ENCODE measurements at regions not wholly inside any gene's neighbourhood (a gene's known extent, or its start where the extent isn't known, plus 50 kb on each side); places are given as distances from the start of the nearest gene placed in this dataset.
A peak's percentile ranks its signal among the peaks of the same experiment; 100 is the strongest.

DNA sequence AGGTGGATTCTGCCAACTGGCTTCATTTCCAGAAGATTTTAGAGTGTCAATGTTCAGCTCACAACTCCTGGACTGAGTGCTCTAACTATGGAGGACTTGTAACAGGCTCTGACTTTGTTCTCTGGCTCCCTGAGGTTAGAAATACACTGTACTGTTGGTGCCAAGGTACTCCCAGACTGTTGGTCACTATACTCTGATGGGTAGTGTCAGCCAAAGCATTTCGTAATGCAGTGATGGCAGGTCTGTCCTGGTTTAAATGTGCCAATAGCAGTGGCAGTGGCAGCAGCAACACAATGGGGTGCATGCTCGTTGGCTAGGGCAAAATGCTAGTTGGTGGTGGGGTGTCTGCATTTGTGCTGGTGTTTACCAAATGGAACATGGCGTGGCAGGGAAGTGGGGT is 472.2 kb downstream of the TDRD3 start:
- DNase-seq = no peak
- no peaks in the 10 kb centered on the region for H3K27me3 ChIP-seq (ENCODE audit: low read depth)
- TF ChIP-seq, protein P1, sequence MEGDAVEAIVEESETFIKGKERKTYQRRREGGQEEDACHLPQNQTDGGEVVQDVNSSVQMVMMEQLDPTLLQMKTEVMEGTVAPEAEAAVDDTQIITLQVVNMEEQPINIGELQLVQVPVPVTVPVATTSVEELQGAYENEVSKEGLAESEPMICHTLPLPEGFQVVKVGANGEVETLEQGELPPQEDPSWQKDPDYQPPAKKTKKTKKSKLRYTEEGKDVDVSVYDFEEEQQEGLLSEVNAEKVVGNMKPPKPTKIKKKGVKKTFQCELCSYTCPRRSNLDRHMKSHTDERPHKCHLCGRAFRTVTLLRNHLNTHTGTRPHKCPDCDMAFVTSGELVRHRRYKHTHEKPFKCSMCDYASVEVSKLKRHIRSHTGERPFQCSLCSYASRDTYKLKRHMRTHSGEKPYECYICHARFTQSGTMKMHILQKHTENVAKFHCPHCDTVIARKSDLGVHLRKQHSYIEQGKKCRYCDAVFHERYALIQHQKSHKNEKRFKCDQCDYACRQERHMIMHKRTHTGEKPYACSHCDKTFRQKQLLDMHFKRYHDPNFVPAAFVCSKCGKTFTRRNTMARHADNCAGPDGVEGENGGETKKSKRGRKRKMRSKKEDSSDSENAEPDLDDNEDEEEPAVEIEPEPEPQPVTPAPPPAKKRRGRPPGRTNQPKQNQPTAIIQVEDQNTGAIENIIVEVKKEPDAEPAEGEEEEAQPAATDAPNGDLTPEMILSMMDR (IDR thresholded peaks at IDR 0.05) = no peak
- H3K4me1 ChIP-seq = no peaks in the 10 kb centered on the region
- H3K9me3 ChIP-seq = peaks cover 3% of the 10 kb centered on the region
- no peaks in the 10 kb centered on the region for H3K36me3 ChIP-seq
- H3K27ac ChIP-seq = no peak overlapping the region
- ATAC-seq = peak in 1 of 2 donors; percentile 9
- no peak overlapping the region for H3K4me3 ChIP-seq
- intact Hi-C loops (cut with DNase I) = no loop called here

DNA sequence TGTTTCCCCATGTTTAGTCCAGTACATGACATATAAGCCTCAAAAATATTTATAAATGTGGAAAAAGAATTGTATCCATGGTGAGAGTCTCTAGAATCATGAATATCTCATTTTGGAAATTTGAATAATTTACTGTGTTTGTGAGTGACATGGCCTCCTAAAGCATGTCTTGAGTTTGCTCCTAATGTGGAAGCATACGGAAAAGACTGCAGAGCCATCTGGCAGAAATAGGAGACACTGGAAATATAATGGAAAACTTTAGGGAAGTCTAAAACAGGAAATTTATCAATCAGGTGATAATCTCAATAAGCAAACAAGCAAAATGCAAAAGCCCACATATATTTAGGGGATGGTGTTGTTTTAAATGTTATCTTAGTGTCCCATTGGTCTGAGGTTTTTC is 465.0 kb downstream of the TDRD3 start:
- Histone ChIP-seq H3K27ac (no peak overlapping the region), H3K9me3 (peaks cover 3% of the 10 kb centered on the region), H3K4me1 (no peaks in the 10 kb centered on the region), H3K4me3 (no peak overlapping the region), H3K27me3 (ENCODE audit: low read depth) (no peaks in the 10 kb centered on the region), H3K36me3 (no peaks in the 10 kb centered on the region)
- DNase-seq = no peak
- intact Hi-C loops (cut with DNase I) = no loop called here
- TF ChIP-seq, protein P1 (IDR thresholded peaks at IDR 0.05) = no peak
- no peak for ATAC-seq

DNA sequence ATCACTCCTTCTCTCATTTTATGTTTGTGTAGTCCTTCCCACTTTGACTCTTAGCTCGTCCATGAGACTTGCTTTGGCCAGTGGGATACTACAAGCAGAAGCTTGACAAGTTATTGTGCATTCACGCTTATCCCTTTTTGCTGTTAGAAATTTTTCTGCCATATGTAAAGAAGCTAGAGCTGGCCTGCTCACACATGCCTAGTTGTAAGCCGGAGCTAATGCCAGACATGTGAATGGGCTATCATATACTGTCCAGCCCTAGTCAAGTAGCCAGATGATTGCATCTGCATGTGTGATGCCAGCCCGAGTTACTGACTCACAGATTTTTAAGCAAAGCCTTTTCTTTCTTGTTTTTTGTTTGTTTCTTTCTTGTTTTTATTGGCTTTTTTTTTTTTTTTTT is 460.7 kb downstream of the TDRD3 start:
- Histone ChIP-seq H3K9me3 (no peaks in the 10 kb centered on the region), H3K36me3 (no peaks in the 10 kb centered on the region), H3K27ac (no peak overlapping the region), H3K27me3 (ENCODE audit: low read depth) (no peaks in the 10 kb centered on the region), H3K4me3 (no peak overlapping the region), H3K4me1 (no peaks in the 10 kb centered on the region)
- intact Hi-C loops (cut with DNase I) = no loop called here
- TF ChIP-seq, protein P1 (IDR thresholded peaks at IDR 0.05) = no peak
- no peak for ATAC-seq
- no peak for DNase-seq

DNA sequence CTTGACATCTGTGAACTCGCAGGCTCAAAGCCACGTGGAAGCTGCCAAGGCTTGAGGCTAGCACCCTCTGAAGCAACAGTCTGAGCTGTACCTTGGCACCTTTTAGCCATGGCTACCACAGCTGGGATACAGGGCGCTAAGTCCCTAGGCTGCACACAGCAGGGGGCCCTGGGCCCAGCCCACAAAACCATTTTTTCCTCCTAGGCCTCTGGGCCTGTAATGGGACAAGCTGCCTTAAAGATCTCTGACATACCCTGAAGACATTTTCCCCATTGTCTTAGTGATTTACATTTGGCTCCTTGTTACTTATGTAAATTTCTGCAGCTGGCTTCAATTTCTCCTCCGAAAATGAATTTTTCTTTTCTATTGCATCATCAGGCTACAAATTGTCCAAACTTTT is 455.9 kb downstream of the TDRD3 start:
- DNase-seq = no peak
- no peak for ATAC-seq
- Histone ChIP-seq H3K27ac (no peak overlapping the region), H3K4me1 (no peaks in the 10 kb centered on the region), H3K36me3 (no peaks in the 10 kb centered on the region), H3K9me3 (no peaks in the 10 kb centered on the region), H3K27me3 (ENCODE audit: low read depth) (no peaks in the 10 kb centered on the region), H3K4me3 (no peak overlapping the region)
- TF ChIP-seq, protein P1 (IDR thresholded peaks at IDR 0.05) = no peak
- intact Hi-C loops (cut with DNase I) = no loop called here

DNA sequence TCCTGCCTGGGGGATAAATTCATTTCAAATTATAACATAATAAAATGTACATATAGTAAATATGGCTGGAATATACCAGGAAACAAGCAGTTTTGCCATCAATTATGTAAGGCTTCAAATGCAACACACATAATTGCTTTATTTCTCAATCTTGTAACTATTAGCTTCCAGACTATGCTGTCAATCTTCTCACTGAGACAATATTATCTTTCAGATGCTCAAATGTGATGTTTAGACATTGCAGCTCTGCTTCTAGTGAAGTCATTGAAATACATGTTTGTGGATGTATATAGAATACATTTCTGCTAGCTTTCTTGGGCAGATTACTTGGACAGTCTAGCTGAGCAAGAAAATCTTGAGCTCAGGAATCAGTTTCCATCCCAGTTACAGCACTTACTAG is 454.4 kb downstream of the TDRD3 start:
- no peaks in the 10 kb centered on the region for H3K9me3 ChIP-seq
- no peak overlapping the region for H3K27ac ChIP-seq
- no peak overlapping the region for H3K4me3 ChIP-seq
- TF ChIP-seq, protein P1 (IDR thresholded peaks at IDR 0.05) = no peak
- H3K4me1 ChIP-seq = no peaks in the 10 kb centered on the region
- ATAC-seq (no peak), DNase-seq (no peak)
- H3K27me3 ChIP-seq (ENCODE audit: low read depth) = no peaks in the 10 kb centered on the region
- no peaks in the 10 kb centered on the region for H3K36me3 ChIP-seq
- intact Hi-C loops (cut with DNase I) = no loop called here

DNA sequence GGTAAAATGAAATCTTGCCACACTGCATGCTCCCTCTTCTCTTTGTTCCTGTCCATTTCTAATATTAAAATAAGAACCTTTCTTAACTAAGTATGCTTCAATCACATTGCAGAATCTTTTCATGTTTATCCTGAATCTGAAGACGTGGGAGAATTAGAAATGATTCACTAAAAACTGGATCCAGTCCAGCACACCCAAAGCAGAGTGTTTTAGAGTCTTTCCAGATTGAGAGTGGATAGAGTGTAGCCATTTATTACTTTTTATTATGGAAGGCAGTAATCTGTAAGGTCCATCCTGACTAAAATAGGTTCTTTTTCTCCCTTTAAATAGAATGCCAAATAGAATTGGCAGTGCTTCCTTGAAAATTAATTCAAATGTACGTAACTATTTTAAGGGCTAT is 453.5 kb downstream of the TDRD3 start:
- H3K27me3 ChIP-seq (ENCODE audit: low read depth) = no peaks in the 10 kb centered on the region
- DNase-seq (no peak), ATAC-seq (no peak)
- no peaks in the 10 kb centered on the region for H3K36me3 ChIP-seq
- TF ChIP-seq, protein P1 (IDR thresholded peaks at IDR 0.05) = no peak
- H3K9me3 ChIP-seq = no peaks in the 10 kb centered on the region
- H3K4me1 ChIP-seq = no peaks in the 10 kb centered on the region
- intact Hi-C loops (cut with DNase I) = no loop called here
- H3K4me3 ChIP-seq = no peak overlapping the region
- no peak overlapping the region for H3K27ac ChIP-seq
